ENCODE measurements at regions not wholly inside any gene's neighbourhood (a gene's known extent, or its start where the extent isn't known, plus 50 kb on each side); places are given as distances from the start of the nearest gene placed in this dataset.
"Not testable (repeated sequence)": the region's sequence is repeated elsewhere in the genome, so short reads cannot be mapped to it uniquely, and the experiment has no call there.

DNA sequence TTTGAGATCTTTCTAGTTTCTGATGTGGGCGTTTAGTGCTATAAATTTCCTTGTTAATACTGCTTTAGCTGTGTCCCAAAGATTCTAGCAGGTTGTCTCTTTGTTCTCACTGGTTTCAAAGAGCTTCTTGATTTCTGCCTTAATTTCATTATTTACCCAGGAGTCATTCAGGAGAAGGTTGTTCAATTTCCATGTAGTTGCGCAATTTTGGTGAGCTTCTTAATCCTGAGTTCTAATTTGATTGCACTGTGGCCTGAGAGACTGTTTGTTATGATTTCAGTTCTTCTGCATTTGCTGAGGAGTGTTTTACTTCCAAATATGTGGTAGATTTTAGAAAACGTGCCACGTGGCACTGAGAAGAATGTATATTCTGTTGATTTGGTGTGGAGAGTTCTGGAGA lies 254.6 kb downstream of the ADGRL2 start:
- not testable (repeated sequence) for DNase-seq (ENCODE audit: low spot score)

DNA sequence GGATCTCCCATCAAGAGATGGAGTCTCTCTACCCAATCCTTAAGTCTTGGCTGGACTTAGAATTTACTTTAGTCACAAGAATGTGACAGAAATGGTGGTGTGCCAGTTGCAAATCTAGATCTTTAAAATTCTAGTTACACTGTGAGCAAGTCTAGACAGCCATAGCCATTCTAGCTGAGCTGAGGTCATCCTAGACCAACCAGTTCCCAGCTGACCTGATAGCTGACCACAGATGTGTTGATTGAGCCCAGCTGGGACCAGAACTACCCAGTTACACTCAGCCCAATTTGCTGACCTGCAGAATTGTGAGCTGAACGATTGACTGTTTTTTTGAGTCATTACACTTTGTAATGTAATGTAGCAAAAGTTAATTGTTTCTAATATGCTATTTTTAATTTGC lies 251.8 kb downstream of the ADGRL2 start:
- DNase-seq (ENCODE audit: low spot score) = no peak

DNA sequence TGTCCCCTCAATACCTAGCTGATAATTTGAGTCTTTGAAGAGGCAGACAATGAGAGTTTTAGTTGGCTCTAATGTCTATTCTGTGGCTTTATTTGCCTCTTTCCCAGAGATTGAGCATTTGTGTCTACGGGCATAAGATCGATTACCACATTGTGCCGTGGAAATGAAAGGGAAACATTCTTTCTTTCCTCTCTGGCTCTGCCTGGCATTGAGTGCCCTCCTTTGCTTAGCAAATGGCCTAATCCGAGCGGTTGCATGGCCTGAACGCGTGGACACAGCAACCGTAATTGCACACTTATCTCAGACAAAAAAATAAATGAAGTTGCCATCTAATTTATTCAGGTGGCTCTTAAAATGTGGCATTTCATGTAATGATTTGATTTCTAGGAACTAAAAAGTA lies 247.9 kb downstream of the ADGRL2 start:
- DNase-seq (ENCODE audit: low spot score) = no peak

DNA sequence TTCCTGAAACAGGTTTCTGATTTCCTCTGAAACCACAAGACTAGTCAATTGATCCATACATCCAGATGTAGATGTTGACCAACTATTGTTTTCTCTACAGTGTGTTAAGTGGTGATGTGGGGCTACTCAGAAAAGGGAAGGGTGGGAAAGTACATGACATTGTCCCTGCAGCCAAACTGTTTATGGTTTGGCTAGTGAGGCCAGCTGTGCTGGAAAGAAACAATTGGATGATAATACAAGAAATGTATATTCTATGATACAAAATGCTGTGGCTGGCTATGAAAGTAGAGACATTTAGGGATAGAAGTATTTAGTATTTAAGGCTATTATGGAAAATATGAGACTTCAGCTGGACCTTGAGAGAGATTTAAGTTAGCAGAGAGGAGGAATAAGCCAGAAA lies 244.5 kb downstream of the ADGRL2 start:
- no peak for DNase-seq (ENCODE audit: low spot score)

DNA sequence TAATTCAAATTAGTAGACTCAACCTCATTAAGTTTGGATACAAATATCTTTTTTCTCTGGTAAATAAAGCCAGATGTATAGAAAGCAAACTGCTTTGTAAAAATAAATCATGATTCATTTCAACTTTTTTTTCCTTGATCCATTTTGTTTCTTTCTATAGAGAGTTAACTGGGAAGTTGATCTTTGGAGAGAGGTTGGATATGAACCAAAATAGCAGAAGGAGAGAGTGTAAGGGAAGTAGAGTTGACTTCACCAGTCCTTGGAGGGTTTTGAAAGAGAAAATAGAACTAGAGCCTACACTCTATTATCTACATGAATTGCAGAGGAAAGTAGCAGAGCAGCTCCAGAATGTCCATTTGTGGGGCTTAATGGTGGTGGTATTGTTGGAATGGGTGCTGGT lies 243.8 kb downstream of the ADGRL2 start:
- no peak for DNase-seq (ENCODE audit: low spot score)

DNA sequence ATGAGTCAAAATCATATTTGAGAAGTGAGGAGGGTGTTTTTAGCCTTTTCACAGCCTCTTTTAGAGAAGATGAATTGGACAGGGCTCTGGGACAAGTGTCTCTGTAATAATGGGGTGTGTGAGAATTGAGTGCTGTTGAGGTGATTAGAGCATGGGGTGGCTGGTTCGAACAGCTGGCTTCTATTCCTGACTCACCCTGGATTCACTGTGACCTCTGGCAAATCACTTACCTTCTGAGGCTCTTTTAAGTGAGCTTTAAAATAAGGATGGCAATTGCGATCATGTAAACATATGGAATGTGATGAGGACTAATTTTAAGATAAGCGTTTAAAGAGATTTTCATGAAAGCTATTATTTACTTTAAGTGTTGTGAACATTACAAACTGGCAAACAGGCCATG lies 243.4 kb downstream of the ADGRL2 start:
- DNase-seq (ENCODE audit: low spot score) = no peak

DNA sequence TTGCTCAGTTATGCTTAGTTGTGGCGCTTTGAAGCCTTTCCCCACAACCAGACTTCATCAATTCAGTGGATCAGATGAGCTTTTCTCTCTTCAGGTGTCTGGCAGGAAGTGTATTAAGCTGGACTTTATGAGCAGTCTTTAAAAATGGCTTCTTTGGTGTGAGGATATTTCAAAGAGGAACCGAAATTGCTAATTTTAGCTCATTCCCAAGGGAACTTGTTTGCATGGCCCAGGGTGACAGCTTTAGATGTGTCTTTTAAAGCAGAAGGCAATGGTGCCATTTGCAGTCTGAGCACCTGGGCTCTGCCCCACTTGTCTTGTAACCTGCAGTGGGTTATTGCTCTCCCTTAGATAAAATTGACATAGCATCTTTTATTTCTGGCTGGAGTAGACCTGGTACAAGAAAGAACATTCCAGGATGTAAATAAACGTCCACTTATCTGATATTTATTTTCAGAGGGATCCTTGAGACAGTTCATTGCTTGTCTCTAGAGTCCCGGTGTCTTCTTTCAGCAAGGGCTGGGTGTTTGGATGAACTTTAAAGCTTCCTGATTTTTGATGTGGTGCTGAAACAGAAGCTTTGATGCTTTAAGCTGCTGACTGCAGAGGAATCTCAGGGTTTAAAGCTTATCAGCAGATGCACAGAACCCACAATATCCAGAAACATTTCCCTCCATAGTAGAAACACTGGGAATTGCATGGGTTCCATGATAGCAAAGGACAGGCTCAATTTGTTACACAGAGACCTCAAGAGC lies 241.7 kb downstream of the ADGRL2 start:
- DNase-seq (ENCODE audit: low spot score) = no peak

Data from kidney capillary endothelial cell (primary cell).